SU-DHL-6 (cell line): ENCODE measurements at regions not wholly inside any gene's neighbourhood (a gene's known extent, or its start where the extent isn't known, plus 50 kb on each side); places are given as distances from the start of the nearest gene placed in this dataset.

Source experiments
- EZH2phosphoT487 ChIP-seq: fragments of 200-600 bp; sonication (generic), shearing (Covaris generic); conservative IDR thresholded peaks from 2 replicates; pipeline ENCODE4 v1.6.1; 2018; ENCODE audit warnings: mild to moderate bottlenecking, antibody characterized with exemption, low read length, moderate library complexity, mixed read lengths
- TF ChIP-seq, protein P1 (sequence below): fragments of 200-600 bp; sonication (generic); IDR thresholded peaks from one replicate; pipeline ENCODE4 v1.5.1; 2017; ENCODE audit warnings: antibody characterized with exemption, mild to moderate bottlenecking, low read length, moderate library complexity; ENCODE audit not compliant: insufficient read depth, poor library complexity, severe bottlenecking

GRCh38 chr10:131808370-131808930 is 92.4 kb upstream of the PPP2R2D start:
- TF ChIP-seq, protein P1, sequence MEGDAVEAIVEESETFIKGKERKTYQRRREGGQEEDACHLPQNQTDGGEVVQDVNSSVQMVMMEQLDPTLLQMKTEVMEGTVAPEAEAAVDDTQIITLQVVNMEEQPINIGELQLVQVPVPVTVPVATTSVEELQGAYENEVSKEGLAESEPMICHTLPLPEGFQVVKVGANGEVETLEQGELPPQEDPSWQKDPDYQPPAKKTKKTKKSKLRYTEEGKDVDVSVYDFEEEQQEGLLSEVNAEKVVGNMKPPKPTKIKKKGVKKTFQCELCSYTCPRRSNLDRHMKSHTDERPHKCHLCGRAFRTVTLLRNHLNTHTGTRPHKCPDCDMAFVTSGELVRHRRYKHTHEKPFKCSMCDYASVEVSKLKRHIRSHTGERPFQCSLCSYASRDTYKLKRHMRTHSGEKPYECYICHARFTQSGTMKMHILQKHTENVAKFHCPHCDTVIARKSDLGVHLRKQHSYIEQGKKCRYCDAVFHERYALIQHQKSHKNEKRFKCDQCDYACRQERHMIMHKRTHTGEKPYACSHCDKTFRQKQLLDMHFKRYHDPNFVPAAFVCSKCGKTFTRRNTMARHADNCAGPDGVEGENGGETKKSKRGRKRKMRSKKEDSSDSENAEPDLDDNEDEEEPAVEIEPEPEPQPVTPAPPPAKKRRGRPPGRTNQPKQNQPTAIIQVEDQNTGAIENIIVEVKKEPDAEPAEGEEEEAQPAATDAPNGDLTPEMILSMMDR: no peak
- no peak for TF ChIP-seq EZH2phosphoT487
